Fibroblast of mammary gland (primary cell): ENCODE measurements at regions not wholly inside any gene's neighbourhood (a gene's known extent, or its start where the extent isn't known, plus 50 kb on each side); places are given as distances from the start of the nearest gene placed in this dataset.
"Not testable (repeated sequence)": the region's sequence is repeated elsewhere in the genome, so short reads cannot be mapped to it uniquely, and the experiment has no call there.

Experiments
- DNase-seq: peaks from one replicate; pipeline ENCODE4 v3.0.0-alpha.2; 2010; ENCODE audit warnings: low read depth
- H3K4me3 ChIP-seq: 2 replicates; pipeline ENCODE4 v1.5.1; 2011; ENCODE audit warnings: low read depth, mild to moderate bottlenecking, low read length, moderate library complexity; ENCODE audit not compliant: control insufficient read depth
- TF ChIP-seq, protein P1 (sequence below): conservative IDR thresholded peaks from 2 replicates; pipeline ENCODE4 v1.5.1; 2011; ENCODE audit warnings: low read depth, low read length, inconsistent platforms; ENCODE audit not compliant: control insufficient read depth, insufficient read depth

- TF ChIP-seq, protein P1, sequence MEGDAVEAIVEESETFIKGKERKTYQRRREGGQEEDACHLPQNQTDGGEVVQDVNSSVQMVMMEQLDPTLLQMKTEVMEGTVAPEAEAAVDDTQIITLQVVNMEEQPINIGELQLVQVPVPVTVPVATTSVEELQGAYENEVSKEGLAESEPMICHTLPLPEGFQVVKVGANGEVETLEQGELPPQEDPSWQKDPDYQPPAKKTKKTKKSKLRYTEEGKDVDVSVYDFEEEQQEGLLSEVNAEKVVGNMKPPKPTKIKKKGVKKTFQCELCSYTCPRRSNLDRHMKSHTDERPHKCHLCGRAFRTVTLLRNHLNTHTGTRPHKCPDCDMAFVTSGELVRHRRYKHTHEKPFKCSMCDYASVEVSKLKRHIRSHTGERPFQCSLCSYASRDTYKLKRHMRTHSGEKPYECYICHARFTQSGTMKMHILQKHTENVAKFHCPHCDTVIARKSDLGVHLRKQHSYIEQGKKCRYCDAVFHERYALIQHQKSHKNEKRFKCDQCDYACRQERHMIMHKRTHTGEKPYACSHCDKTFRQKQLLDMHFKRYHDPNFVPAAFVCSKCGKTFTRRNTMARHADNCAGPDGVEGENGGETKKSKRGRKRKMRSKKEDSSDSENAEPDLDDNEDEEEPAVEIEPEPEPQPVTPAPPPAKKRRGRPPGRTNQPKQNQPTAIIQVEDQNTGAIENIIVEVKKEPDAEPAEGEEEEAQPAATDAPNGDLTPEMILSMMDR, result no peak
- DNase-seq, result no peak
- H3K4me3 ChIP-seq, result no peak overlapping the region
Measured at GRCh38 chr15:66964111-66964738, 101.2 kb upstream of the SMAD3 start.

DNA sequence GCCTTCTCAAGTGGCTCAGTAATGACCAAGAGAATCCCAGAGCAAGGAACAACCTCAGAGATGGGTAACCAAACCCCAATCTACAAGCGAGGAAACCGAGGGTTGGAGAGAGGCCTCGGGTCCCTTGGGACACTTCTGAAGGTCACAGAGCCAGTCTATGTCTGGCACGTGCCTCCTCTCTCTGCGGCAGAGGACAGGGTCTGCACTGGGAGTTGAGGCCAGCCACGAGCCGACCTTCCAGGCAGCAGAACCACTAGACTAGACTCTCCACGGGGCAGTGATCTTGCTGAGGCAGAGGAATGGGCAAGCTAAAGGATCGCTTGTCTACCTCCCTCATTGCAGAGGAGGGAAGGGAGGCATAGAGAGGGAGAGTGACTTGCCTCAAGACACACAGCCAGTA lies 100.6 kb upstream of the SMAD3 start:
- TF ChIP-seq, protein P1, result no peak
- no peak overlapping the region for H3K4me3 ChIP-seq
- no peak for DNase-seq

GRCh38 chr15:66965201-66965900 lies 100.1 kb upstream of the SMAD3 start:
- no peak overlapping the region for H3K4me3 ChIP-seq
- no peak for DNase-seq
- TF ChIP-seq, protein P1, result no peak

- DNase-seq, result no peak
- no peak overlapping the region for H3K4me3 ChIP-seq
- TF ChIP-seq, protein P1, result peak; percentile 11
Measured at GRCh38 chr15:66966256-66966655, 99.1 kb upstream of the SMAD3 start.

GRCh38 chr15:66968806-66969596 lies 96.4 kb upstream of the SMAD3 start:
- H3K4me3 ChIP-seq, result no peak overlapping the region
- TF ChIP-seq, protein P1, result no peak
- DNase-seq, result no peak

- DNase-seq, result not testable (repeated sequence)
Measured at GRCh38 chr15:66974131-66974530, 91.3 kb upstream of the SMAD3 start.

DNA sequence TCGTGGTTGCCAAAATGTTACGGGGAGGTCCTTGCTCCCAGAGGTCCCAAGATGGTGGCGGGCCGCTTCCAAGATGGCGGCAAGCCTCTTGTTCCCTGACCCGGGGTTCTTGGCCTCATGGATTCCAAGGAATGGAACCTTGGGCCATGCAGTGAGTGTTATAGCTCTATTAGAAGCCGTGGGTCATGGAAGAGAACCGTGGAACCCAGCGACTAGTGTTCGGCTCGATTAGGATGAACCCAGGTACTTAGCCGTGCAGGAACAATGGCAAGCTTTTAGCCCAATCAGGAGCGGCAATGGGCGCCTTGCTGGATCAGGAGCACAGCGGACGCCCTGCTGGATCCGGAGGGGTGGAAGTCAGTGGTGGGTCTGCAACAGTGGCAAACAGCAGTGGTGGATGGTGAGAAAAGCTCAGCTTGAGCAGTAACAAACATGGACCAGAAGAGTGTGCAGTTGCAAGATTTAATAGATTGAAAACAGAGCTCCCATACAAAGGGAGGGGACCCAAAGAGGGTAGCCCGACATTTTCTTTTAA lies 89.2 kb upstream of the SMAD3 start:
- not testable (repeated sequence) for DNase-seq

More at GRCh38 chr15:66974131-66974530, 91.3 kb upstream of the SMAD3 start:
- not testable (repeated sequence) for H3K4me3 ChIP-seq

DNA sequence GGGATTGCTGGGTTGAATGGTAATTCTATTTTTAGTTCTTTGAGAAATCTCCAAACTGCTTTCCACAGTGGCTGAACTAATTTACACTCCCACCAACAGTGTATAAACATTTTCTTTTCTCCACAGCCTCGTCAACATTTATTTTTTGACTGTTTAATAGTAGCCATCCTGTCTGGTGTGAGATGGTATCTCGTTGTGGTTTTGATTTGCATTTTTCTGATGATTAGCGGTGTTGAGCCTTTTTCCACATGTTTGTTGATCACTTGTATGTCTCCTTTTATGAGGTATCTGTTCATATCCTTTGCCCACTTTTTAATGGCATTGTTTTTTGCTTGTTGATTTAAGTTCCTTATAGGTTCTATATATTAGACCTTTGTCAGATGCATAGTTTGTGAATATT lies 85.1 kb upstream of the SMAD3 start:
- not testable (repeated sequence) for H3K4me3 ChIP-seq, DNase-seq

More for the DNA sequence above, 89.2 kb upstream of the SMAD3 start:
- not testable (repeated sequence) for H3K4me3 ChIP-seq
